Hepatocyte (in vitro differentiated cells): ENCODE measurements at regions not wholly inside any gene's neighbourhood (a gene's known extent, or its start where the extent isn't known, plus 50 kb on each side); places are given as distances from the start of the nearest gene placed in this dataset.
A peak's percentile ranks its signal among the peaks of the same experiment; 100 is the strongest.

Source experiments
- DNase-seq: peaks from one replicate; pipeline ENCODE4 v3.0.0-alpha.2; 2016; ENCODE audit warnings: low spot score
- H2AFZ ChIP-seq: fragments of 200-600 bp; sonication (generic); 2 replicates; pipeline ENCODE4 v1.6.0; 2016; ENCODE audit warnings: antibody characterized with exemption, mild to moderate bottlenecking
- H3K27ac ChIP-seq: fragments of 200-600 bp; sonication (generic); 2 replicates; pipeline ENCODE4 v1.5.1; 2016; ENCODE audit warnings: mild to moderate bottlenecking
- H3K27me3 ChIP-seq: fragments of 200-600 bp; sonication (generic); 2 replicates; pipeline ENCODE4 v1.6.1; 2016
- H3K36me3 ChIP-seq: fragments of 200-600 bp; sonication (generic); replicated peaks from 2 replicates; pipeline ENCODE4 v1.5.1; 2016; ENCODE audit warnings: low read depth; ENCODE audit not compliant: insufficient read depth
- H3K4me1 ChIP-seq: fragments of 200-600 bp; sonication (generic); 2 replicates; pipeline ENCODE4 v1.5.1; 2016; ENCODE audit warnings: mild to moderate bottlenecking, moderate library complexity; ENCODE audit not compliant: insufficient read depth
- H3K4me2 ChIP-seq: fragments of 200-600 bp; sonication (generic); 2 replicates; pipeline ENCODE4 v1.6.0; 2016
- H3K4me3 ChIP-seq: fragments of 200-600 bp; sonication (generic); 2 replicates; pipeline ENCODE4 v1.5.1; 2016; ENCODE audit warnings: mild to moderate bottlenecking
- H3K79me2 ChIP-seq: fragments of 200-600 bp; sonication (generic); 2 replicates; pipeline ENCODE4 v1.6.0; 2017; ENCODE audit warnings: mild to moderate bottlenecking
- H3K9me2 ChIP-seq: fragments of 200-600 bp; sonication (generic); replicated peaks from 2 replicates; pipeline ENCODE4 v1.6.0; 2017; ENCODE audit warnings: mild to moderate bottlenecking; ENCODE audit not compliant: insufficient read depth
- H3K9me3 ChIP-seq: fragments of 200-600 bp; sonication (generic); 2 replicates; pipeline ENCODE4 v1.5.1; 2016; ENCODE audit warnings: low read depth, mild to moderate bottlenecking
- H4K20me1 ChIP-seq: fragments of 200-600 bp; sonication (generic); 2 replicates; pipeline ENCODE4 v1.6.0; 2016; ENCODE audit warnings: mild to moderate bottlenecking; ENCODE audit not compliant: insufficient read depth, poor library complexity, severe bottlenecking
- EZH2 ChIP-seq: fragments of 200-600 bp; sonication (generic); IDR thresholded peaks from 2 replicates; pipeline ENCODE4 v1.6.1; 2016; ENCODE audit warnings: antibody characterized with exemption, mild to moderate bottlenecking, borderline replicate concordance
- EZH2phosphoT487 ChIP-seq: fragments of 200-600 bp; sonication (generic); IDR thresholded peaks from one replicate; pipeline ENCODE4 v1.6.1; 2018; ENCODE audit warnings: antibody characterized with exemption, mild to moderate bottlenecking, low read depth, moderate library complexity; ENCODE audit not compliant: unreplicated experiment, severe bottlenecking
- WGBS: methylation state at CpG from one replicate; pipeline ENCODE4 v1.1.6; 2016; ENCODE audit warnings: low lambda C conversion rate; ENCODE audit errors: missing lambda C conversion rate; 5-methylcytosine and 5-hydroxymethylcytosine counted together
- TF ChIP-seq, protein P1 (sequence below): fragments of 200-600 bp; sonication (generic); IDR thresholded peaks from 2 replicates; pipeline ENCODE4 v1.5.1; 2016; ENCODE audit warnings: antibody characterized with exemption, mild to moderate bottlenecking; ENCODE audit not compliant: poor library complexity

- H3K4me2 ChIP-seq: no peak overlapping the region
- H4K20me1 ChIP-seq: no peaks in the 10 kb centered on the region
- no peak overlapping the region for H3K4me3 ChIP-seq
- no peak overlapping the region for H2AFZ ChIP-seq
- no peaks in the 10 kb centered on the region for H3K9me3 ChIP-seq
- H3K27me3 ChIP-seq: no peaks in the 10 kb centered on the region
- peaks cover 45% of the 10 kb centered on the region for H3K4me1 ChIP-seq
- H3K79me2 ChIP-seq: no peaks in the 10 kb centered on the region
- no peak for TF ChIP-seq EZH2
- TF ChIP-seq, protein P1, sequence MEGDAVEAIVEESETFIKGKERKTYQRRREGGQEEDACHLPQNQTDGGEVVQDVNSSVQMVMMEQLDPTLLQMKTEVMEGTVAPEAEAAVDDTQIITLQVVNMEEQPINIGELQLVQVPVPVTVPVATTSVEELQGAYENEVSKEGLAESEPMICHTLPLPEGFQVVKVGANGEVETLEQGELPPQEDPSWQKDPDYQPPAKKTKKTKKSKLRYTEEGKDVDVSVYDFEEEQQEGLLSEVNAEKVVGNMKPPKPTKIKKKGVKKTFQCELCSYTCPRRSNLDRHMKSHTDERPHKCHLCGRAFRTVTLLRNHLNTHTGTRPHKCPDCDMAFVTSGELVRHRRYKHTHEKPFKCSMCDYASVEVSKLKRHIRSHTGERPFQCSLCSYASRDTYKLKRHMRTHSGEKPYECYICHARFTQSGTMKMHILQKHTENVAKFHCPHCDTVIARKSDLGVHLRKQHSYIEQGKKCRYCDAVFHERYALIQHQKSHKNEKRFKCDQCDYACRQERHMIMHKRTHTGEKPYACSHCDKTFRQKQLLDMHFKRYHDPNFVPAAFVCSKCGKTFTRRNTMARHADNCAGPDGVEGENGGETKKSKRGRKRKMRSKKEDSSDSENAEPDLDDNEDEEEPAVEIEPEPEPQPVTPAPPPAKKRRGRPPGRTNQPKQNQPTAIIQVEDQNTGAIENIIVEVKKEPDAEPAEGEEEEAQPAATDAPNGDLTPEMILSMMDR: no peak
- no peak for TF ChIP-seq EZH2phosphoT487
- no peak for DNase-seq
- WGBS: 94% methylated on average over 5 of the region's 5 CpGs
- no peaks in the 10 kb centered on the region for H3K9me2 ChIP-seq
- no peaks in the 10 kb centered on the region for H3K36me3 ChIP-seq
- peak overlapping the region; percentile 80 for H3K27ac ChIP-seq
These were observed 94.1 kb upstream of the CALM2 start for GRCh38 chr2:47270421-47270820.

DNA sequence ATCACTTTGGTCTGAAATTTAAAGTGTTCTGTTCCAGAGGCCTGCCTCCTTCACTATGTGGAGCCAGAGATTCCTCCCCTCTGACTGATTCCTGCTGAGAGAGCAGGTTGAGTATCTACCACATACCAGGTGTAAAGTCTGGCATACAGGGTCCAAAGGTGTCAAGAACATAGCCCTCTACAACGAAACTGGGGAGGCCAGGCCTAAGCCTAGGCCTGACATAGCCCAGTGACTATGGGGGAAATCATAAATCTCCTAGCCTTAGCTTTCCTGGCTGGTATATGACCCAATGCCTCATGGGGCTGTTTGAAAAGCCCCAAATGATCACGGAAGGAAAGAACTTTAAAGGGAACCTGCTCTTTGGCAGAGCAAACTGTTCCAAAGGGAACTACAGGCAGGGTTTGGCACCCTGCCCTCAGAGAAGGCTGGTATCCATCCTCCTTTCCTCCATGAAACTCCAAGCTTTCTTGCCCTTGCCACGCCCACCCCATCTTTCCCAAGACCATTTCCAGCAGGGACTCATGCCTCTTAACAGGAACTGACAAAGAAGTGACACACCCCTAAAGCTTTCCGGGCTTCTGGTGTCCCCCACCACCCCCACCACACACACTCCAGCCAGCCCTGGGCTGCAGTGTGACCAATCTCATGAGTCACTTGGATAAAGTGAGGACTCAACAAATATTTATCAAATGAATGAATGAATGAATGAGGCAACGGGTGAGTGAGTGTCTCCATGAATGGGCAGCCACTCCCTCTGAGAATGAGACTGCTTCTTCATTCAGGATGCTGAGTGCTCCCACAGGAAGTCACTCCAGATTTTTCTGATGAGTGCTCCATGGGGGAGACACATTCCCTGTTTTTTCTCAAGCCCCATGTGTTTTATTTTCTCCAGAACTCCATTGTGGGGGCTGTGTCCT is 93.3 kb upstream of the CALM2 start:
- H3K4me1 ChIP-seq: peaks cover 47% of the 10 kb centered on the region
- H3K4me2 ChIP-seq: no peak overlapping the region
- no peaks in the 10 kb centered on the region for H3K36me3 ChIP-seq
- no peaks in the 10 kb centered on the region for H3K9me3 ChIP-seq
- no peak overlapping the region for H3K4me3 ChIP-seq
- H3K27me3 ChIP-seq: no peaks in the 10 kb centered on the region
- H3K27ac ChIP-seq: peak overlapping the region; percentile 80
- no peaks in the 10 kb centered on the region for H3K79me2 ChIP-seq
- 58% methylated on average over 5 of the region's 5 CpGs for WGBS
- peak; percentile 72 for DNase-seq
- TF ChIP-seq, protein P1: no peak
- TF ChIP-seq EZH2phosphoT487: no peak
- no peak for TF ChIP-seq EZH2
- H4K20me1 ChIP-seq: no peaks in the 10 kb centered on the region
- no peaks in the 10 kb centered on the region for H3K9me2 ChIP-seq
- H2AFZ ChIP-seq: no peak overlapping the region

- Histone ChIP-seq H2AFZ (no peak overlapping the region), H3K27ac (peak overlapping the region; percentile 47), H3K4me2 (no peak overlapping the region), H3K27me3 (no peaks in the 10 kb centered on the region), H3K9me2 (no peaks in the 10 kb centered on the region), H3K79me2 (no peaks in the 10 kb centered on the region), H4K20me1 (no peaks in the 10 kb centered on the region), H3K9me3 (no peaks in the 10 kb centered on the region), H3K4me1 (peaks cover 51% of the 10 kb centered on the region), H3K36me3 (no peaks in the 10 kb centered on the region), H3K4me3 (no peak overlapping the region)
- 99% methylated on average over 5 of the region's 5 CpGs for WGBS
- TF ChIP-seq, protein P1: no peak
- TF ChIP-seq EZH2 (no peak), EZH2phosphoT487 (no peak)
- no peak for DNase-seq
These were observed 91.4 kb upstream of the CALM2 start for GRCh38 chr2:47267711-47268086.
